BLaER1 treated with 17β-estradiol and CSF1 and Interleukin-3, amounts not matched to agents 10 nM and 100 nM (cell line): ENCODE measurements at regions not wholly inside any gene's neighbourhood (a gene's known extent, or its start where the extent isn't known, plus 50 kb on each side); places are given as distances from the start of the nearest gene placed in this dataset.

ENCODE experiments used
- H3K27ac ChIP-seq, 11 experiments: shearing (Covaris generic); formaldehyde crosslinking; 2 replicates each; pipeline ENCODE4 v1.8.1; 2022
- H3K27me3 ChIP-seq, 11 experiments: shearing (Covaris generic); formaldehyde crosslinking; 2 replicates each; pipeline ENCODE4 v1.8.1; 2022
- H3K36me3 ChIP-seq, 11 experiments: shearing (Covaris generic); formaldehyde crosslinking; 2 replicates each; pipeline ENCODE4 v1.8.1; 2022
- H3K4me1 ChIP-seq, 10 experiments: shearing (Covaris generic); formaldehyde crosslinking; 2 replicates each; pipeline ENCODE4 v1.8.1; 2022
- H3K4me2 ChIP-seq, 11 experiments: shearing (Covaris generic); formaldehyde crosslinking; 2 replicates each; pipeline ENCODE4 v1.8.1; 2022
- H3K4me3 ChIP-seq, 10 experiments: shearing (Covaris generic); formaldehyde crosslinking; 2 replicates each; pipeline ENCODE4 v1.8.1; 2022
- H3K9ac ChIP-seq, 11 experiments: shearing (Covaris generic); formaldehyde crosslinking; 2 replicates each; pipeline ENCODE4 v1.8.1; 2022
- H3K9me3 ChIP-seq, 11 experiments: shearing (Covaris generic); formaldehyde crosslinking; replicated peaks in 1 of 11; 2 replicates each; pipeline ENCODE4 v1.8.1; 2022
- H4K20me1 ChIP-seq, 11 experiments: shearing (Covaris generic); formaldehyde crosslinking; 2 replicates each; pipeline ENCODE4 v1.8.1; 2022
- Cebpa-rat ChIP-seq, 11 experiments: shearing (Covaris generic); IDR thresholded peaks; 2 replicates each; pipeline ENCODE4 v1.8.1; 2022

DNA sequence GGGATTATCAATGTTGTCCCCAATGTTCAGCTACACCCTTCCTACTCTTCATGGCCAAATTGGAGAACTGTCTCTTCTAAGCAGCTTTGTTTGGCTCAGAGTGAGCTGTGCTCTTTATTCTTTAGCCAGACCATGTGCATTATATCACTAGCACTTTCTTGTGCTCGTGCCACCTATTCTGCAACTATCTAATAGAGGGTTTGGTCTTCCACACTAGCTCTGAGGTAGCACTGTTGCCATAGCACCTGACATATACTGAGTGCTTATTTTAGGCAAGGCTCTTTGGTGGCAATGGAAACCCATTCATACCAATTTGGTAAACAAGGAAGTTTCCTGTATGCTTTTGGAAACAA lies 394.3 kb upstream of the C2CD4B start:
- H4K20me1 ChIP-seq = no peaks in the 10 kb centered on the region
- no peak for TF ChIP-seq Cebpa-rat (IDR thresholded peaks at IDR 0.05)
- H3K27me3 ChIP-seq = no peaks in the 10 kb centered on the region
- H3K36me3 ChIP-seq = no peaks in the 10 kb centered on the region
- 0 out of 22 replicates have a peak, but pooled peaks cover 0 to 4% (median 0%) of the 10 kb centered on the region in 11 experiments for H3K9me3 ChIP-seq
- peaks cover 3 to 11% (median 7%) of the 10 kb centered on the region in 10 experiments; a peak in 18 of 20 replicates for H3K4me1 ChIP-seq
- H3K4me2 ChIP-seq = no peak overlapping the region
- no peak overlapping the region for H3K4me3 ChIP-seq
- H3K9ac ChIP-seq = no peak overlapping the region
- H3K27ac ChIP-seq = no peak overlapping the region

DNA sequence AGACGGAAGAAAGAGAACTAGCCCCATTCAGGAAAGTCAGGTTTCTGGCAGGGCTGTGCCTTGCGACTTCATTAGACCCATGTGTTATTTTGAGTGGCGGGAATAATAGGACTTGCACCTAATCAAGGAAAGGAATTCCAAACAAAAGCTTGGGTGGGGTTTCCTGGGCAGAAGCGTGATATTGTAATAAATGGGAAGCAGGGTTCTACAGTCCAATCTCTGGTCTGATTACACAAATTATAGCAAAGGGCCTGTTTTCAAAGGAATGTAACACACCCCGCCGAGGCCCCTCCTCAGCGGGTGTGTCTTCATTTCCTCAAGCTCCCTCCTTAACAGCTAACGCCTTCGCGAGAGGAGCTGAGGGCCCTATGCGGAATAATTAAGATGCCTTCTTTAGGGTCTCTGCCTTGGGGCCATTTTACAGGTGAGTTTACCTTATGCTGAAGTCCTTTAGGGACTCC lies 396.0 kb upstream of the C2CD4B start:
- 0 out of 22 replicates have a peak, but pooled peaks cover 0 to 4% (median 0%) of the 10 kb centered on the region in 11 experiments for H3K9me3 ChIP-seq
- no peak overlapping the region for H3K9ac ChIP-seq
- TF ChIP-seq Cebpa-rat (IDR thresholded peaks at IDR 0.05) = no peak
- no peak overlapping the region for H3K4me2 ChIP-seq
- H3K27ac ChIP-seq = no peak overlapping the region
- no peak overlapping the region for H3K4me3 ChIP-seq
- no peaks in the 10 kb centered on the region for H3K4me1 ChIP-seq
- H3K36me3 ChIP-seq = no peaks in the 10 kb centered on the region
- H4K20me1 ChIP-seq = no peaks in the 10 kb centered on the region
- no peaks in the 10 kb centered on the region for H3K27me3 ChIP-seq

DNA sequence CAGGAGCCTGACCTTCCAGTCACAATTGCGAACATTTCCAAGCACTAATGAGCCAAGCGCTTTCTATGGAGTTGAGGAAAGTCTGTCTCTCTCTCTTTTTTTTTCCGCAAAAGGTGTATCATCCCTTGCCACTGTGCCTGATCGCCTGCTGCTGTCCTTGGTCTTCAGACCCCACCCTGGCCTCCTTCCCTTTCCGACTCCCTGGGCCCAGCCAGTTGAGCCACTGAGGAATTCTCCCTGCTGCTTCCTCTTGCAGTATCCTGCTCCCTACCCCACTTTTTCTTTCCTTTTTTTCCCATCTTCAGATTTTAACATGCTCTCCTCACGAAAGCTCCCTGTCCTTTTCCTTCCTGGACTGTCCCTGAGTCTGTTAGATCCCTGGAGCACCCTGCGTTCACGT lies 396.5 kb upstream of the C2CD4B start:
- Histone ChIP-seq H3K9me3 (0 out of 22 replicates have a peak, but pooled peaks cover 0 to under 1% (median 0%) of the 10 kb centered on the region in 11 experiments), H3K4me2 (no peak overlapping the region), H4K20me1 (no peaks in the 10 kb centered on the region), H3K36me3 (no peaks in the 10 kb centered on the region), H3K4me1 (no peaks in the 10 kb centered on the region), H3K9ac (no peak overlapping the region), H3K27ac (no peak overlapping the region), H3K27me3 (no peaks in the 10 kb centered on the region), H3K4me3 (no peak overlapping the region)
- no peak for TF ChIP-seq Cebpa-rat (IDR thresholded peaks at IDR 0.05)

DNA sequence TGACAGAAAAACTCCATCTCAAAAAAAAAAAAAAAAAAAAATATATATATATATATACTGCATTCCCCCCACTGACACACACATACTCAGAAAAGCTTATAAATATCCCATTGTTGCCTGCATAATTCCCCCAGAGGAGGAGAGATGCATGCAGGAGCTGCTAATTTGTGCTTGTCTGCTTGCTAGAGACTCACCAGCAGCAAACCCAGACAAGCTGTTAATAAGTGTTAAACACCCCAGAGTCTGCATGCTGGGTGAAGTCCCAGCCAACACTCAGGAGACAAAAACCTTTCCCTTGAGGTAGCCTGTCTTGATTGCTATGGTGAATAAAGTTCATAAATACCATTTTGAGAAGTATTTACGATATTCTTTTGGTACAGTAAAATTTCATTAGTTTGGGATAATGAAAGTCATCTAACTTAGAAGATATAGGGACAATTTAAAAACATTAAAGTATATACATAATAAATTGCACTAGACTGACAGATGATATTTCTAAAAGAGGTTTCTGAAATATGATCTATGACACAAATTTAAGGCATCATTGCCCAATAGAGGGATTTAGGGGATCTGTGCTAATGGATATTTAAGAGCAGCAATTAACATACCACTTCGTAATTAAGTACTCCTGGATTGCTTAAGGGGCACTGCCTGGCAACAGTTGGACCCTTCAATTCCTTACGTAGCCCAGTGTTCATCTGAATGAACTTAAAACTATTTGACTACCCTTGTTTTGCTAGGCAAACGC lies 400.0 kb upstream of the C2CD4B start:
- Histone ChIP-seq H3K4me3 (no peak overlapping the region), H3K9me3 (no peaks in the 10 kb centered on the region), H3K36me3 (no peaks in the 10 kb centered on the region), H3K9ac (no peak overlapping the region), H3K27ac (no peak overlapping the region), H4K20me1 (no peaks in the 10 kb centered on the region), H3K27me3 (no peaks in the 10 kb centered on the region), H3K4me2 (no peak overlapping the region), H3K4me1 (no peaks in the 10 kb centered on the region)
- no peak for TF ChIP-seq Cebpa-rat (IDR thresholded peaks at IDR 0.05)

DNA sequence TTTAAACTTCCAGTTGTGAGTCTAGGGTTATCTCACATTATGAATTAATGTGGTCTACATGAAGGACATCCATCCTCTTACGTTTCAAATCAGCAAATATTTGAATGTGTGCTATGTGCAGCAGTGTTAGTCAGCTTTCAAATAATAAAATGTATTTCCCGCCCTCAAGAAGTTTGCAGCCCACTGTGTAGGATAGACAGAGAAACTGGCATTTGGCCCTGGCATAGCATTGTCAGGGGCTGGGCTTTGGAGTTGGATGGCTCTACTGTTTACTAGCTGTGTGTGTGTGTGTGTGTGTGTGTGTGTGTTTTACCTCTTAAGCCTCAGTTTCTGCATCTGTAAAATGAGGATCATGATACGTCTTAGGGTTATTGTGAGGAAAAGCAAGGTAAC lies 400.5 kb upstream of the C2CD4B start:
- H3K36me3 ChIP-seq = no peaks in the 10 kb centered on the region
- H3K4me2 ChIP-seq = no peak overlapping the region
- H3K9ac ChIP-seq = no peak overlapping the region
- no peaks in the 10 kb centered on the region for H3K27me3 ChIP-seq
- H3K9me3 ChIP-seq = no peaks in the 10 kb centered on the region
- no peak overlapping the region for H3K4me3 ChIP-seq
- TF ChIP-seq Cebpa-rat (IDR thresholded peaks at IDR 0.05) = no peak
- no peaks in the 10 kb centered on the region for H3K4me1 ChIP-seq
- H3K27ac ChIP-seq = no peak overlapping the region
- H4K20me1 ChIP-seq = no peaks in the 10 kb centered on the region

DNA sequence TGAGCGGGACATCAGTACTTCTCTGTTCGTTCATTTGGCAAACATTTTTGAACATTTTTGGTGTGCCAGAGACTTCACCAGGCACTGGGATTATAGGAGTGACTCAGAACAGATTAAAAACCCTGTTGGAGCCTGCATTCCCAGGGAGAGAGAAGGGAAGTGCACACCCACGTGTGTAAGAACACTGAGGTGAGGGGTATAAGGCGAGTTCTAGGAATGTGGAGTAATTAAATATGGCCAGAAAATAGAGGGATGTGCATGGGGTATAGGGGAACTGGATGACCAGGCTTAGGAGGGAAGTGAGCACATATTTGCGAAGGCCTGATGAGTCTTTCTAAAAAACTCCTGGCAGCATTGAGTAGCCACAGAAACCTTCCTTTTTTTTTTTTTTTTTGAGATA lies 401.2 kb upstream of the C2CD4B start:
- Histone ChIP-seq H3K36me3 (no peaks in the 10 kb centered on the region), H3K4me3 (no peak overlapping the region), H3K27me3 (no peaks in the 10 kb centered on the region), H3K27ac (no peak overlapping the region), H3K9me3 (no peaks in the 10 kb centered on the region), H3K4me2 (no peak overlapping the region), H4K20me1 (no peaks in the 10 kb centered on the region), H3K9ac (no peak overlapping the region), H3K4me1 (no peaks in the 10 kb centered on the region)
- TF ChIP-seq Cebpa-rat (IDR thresholded peaks at IDR 0.05) = no peak

DNA sequence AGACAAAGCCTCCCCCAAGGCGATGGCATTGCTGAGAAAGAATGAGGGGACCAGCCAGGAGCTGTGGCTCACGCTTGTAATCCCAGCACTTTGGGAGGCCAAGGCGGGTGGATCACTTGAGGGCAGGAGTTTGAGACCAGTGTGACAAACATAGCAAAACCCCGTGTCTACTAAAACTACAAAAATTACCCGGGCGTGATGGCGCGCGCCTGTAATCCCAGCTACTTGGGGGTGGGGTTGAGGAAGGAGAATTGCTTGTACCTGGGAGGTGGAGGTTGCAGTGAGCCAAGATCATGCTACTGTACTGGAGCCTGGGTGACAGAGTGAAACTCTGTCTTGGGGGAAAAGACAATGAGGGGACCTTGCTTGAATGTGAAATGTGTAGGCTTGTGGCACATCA lies 402.4 kb upstream of the C2CD4B start:
- no peak for TF ChIP-seq Cebpa-rat (IDR thresholded peaks at IDR 0.05)
- Histone ChIP-seq H3K9me3 (no peaks in the 10 kb centered on the region), H3K36me3 (no peaks in the 10 kb centered on the region), H3K27ac (no peak overlapping the region), H3K4me3 (no peak overlapping the region), H3K4me2 (no peak overlapping the region), H4K20me1 (no peaks in the 10 kb centered on the region), H3K27me3 (no peaks in the 10 kb centered on the region), H3K9ac (no peak overlapping the region), H3K4me1 (no peaks in the 10 kb centered on the region)

DNA sequence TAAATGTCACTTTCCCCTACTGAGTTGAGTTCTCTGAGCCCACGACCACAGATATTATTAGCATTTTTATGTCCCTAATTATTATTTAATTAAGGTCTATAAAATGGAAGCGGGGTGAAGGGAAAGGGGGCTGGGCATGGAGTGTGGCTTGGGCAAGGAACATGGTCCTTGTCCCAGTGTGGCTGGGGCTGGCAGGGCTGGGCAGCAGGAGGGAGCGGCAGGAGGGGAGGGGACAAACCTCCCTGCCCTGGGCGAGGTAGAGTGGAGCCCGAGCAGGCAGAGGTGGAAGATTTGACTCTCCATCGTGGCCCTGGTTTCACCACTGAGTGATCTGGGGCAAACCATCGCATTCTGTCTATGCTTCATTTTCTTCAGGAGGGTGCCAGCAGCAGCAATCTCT lies 402.9 kb upstream of the C2CD4B start:
- Histone ChIP-seq H3K4me3 (no peak overlapping the region), H3K27ac (no peak overlapping the region), H3K27me3 (no peaks in the 10 kb centered on the region), H3K9me3 (no peaks in the 10 kb centered on the region), H3K4me1 (no peaks in the 10 kb centered on the region; a peak in 1 of 20 replicates), H3K4me2 (no peak overlapping the region), H3K9ac (no peak overlapping the region), H3K36me3 (no peaks in the 10 kb centered on the region), H4K20me1 (no peaks in the 10 kb centered on the region)
- TF ChIP-seq Cebpa-rat (IDR thresholded peaks at IDR 0.05) = no peak

DNA sequence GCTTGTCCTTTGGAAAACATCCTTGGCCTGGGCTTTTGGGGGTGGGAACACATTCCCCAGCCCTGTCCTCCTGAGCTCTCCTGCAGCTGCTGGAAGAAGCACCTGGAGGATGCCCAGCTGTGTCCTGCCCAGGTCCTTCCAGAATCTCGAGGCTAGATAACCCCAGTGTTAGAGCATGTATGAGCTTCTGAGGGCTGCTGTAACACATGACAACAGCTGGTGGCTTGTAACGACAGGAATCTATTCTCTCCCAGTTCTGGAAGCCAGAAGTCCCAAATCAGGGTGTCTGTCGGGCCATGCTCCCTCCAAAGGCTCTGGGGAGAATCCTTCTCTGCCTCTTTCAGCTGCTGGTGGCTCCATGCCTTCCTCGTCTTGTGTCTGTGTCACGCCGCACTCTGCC lies 403.6 kb upstream of the C2CD4B start:
- no peaks in the 10 kb centered on the region for H3K36me3 ChIP-seq
- no peaks in the 10 kb centered on the region for H3K9me3 ChIP-seq
- H3K9ac ChIP-seq = no peak overlapping the region
- H3K4me3 ChIP-seq = no peak overlapping the region
- H3K4me1 ChIP-seq = peaks cover 0 to 7% (median 2%) of the 10 kb centered on the region in 10 experiments; a peak in 6 of 20 replicates
- H3K4me2 ChIP-seq = no peak overlapping the region
- H3K27me3 ChIP-seq = no peaks in the 10 kb centered on the region
- no peak for TF ChIP-seq Cebpa-rat (IDR thresholded peaks at IDR 0.05)
- no peaks in the 10 kb centered on the region for H4K20me1 ChIP-seq
- no peak overlapping the region for H3K27ac ChIP-seq
